Esophagus mucosa (tissue), 1 donor: ENCODE measurements at regions not wholly inside any gene's neighbourhood (a gene's known extent, or its start where the extent isn't known, plus 50 kb on each side); places are given as distances from the start of the nearest gene placed in this dataset.

Experiments used
- ATAC-seq: fragments of 200-7000 bp; cut with Tn5 transposase; one replicate; pipeline ENCODE4 v1.9.1; 2020
- donor health status: DM: yes; HTN: yes; CAD: no.

DNA sequence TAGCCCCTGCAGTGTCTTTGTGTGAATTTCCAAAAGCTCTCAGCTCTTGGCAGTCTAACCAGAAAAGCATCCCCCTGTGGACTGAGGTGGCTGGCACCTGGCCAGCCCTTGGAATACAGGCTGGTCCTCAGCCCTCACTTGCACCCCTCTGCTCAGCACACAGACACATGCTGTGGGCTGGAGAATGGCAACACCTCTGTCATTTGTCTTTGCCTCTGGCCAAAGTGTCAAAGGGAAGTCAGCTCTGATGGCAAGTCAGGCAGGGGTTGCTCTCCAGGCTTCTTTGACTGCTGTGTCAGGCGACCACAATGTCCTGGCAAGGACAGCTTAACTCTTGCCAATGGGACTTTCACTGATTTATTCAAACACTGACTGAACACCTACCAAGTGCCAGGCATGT lies 724.8 kb downstream of the INHBA start:
- ATAC-seq: no peak

DNA sequence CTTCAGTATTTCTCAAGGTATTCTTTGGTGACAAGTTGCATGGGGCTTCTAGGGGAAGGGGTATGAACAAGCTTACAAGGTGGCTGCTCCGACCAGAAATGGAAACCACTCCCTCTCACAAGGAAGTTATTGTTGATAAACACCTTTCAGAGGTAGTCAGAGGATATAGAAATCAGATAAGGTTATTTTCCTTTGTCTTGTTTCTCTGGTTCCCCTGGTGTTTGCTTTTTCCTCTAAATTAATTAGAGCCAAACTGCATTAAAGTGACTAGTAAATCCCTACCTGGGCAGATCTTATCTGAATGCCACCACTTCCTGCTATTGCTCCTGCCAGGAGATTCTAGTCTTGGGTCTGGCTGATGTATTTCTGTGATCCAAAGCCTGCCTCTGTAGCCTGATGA lies 725.4 kb downstream of the INHBA start:
- no peak for ATAC-seq

DNA sequence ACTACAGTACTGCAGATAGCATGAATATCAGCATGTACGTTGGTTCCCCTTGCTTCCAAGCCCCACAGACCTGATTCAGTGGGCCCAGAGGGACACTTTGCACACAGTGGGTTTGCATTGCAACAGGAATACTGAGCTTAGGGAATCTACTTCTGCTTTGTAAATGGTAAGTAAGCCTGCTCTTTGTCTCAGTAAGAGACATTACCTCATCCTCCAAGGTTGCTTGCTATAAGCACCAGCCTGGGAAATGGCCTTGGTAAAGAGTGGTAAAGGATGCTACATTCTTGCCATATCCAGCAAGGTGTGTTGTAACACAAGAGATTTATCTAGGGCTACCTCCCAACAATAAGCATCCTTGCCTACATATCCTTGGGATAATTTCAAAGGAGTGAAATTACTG lies 730.5 kb downstream of the INHBA start:
- ATAC-seq: no peak

DNA sequence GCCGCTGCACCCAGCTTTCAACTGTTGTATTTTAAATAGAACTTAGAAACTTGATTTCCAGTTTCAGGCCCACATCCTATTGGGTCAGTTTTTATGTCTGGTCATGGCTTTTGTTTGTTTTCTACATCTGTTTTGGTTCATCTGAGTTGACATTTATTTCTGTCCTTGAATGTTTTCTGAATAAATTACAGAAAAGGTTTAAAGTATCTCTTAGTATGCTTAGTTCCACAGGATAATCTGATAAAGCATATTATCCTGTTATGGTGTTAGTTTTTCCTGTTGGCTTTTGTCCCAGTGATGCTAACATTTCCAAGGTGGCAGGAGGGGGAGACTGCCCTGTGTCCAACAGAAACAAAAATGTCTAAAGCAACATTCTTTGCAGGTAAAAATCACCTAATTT lies 733.2 kb downstream of the INHBA start:
- no peak for ATAC-seq

DNA sequence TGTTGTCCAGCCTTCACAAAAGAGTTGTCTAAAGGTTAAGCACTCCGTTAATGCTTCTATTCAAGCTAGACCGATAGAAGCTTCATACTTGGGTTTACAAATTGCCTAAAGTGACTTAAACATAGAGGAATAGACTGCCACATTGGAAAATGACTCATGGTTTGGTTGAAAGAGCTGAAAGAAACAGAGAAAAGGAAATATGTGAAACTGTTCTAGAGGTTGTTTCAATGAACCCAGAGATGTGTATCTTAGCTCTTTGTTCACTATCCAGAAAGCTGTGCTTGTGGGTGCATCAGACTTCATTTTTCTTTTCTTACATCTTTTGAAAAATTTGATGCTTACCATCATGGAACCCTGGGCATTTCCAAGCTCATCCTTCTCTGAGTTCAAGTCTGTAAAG lies 736.2 kb downstream of the INHBA start:
- no peak for ATAC-seq

DNA sequence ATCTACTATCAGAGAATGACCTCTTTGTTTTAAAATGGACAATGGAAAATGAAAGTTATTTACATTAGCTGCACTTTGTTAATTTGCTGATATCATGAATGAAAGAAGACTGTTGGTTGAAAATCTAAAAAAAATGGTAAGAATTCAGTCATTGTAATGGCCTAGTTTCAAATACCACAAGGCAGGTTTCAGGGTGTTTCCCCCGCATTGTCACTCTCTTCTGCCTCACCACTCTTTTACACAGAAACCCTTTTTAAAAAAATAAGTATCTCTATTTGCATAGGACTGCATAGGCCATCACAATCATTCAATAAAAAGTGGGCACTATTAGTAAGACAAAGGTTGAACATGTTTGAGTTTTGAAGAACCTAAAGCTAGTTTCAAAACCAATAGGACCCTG lies 737.1 kb downstream of the INHBA start:
- ATAC-seq: no peak

DNA sequence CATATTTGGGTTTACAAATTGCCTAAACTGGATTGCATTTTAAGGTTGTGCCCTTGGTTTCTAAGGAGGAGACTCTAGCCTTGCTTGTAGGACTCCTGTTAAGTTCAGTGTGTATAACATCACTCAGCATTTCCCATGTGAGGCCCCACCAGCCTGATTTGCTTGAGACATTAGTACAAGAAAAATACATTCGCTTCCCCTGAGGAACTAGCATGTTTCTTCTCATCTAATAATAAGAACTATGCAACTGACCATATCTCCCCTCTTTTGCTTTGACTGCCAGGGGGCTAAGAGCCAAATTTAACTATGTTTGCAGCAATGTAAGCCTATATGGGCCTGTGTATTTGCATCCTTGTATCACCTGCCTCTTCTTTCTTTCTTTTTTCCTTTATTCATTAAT lies 737.9 kb downstream of the INHBA start:
- ATAC-seq: no peak

DNA sequence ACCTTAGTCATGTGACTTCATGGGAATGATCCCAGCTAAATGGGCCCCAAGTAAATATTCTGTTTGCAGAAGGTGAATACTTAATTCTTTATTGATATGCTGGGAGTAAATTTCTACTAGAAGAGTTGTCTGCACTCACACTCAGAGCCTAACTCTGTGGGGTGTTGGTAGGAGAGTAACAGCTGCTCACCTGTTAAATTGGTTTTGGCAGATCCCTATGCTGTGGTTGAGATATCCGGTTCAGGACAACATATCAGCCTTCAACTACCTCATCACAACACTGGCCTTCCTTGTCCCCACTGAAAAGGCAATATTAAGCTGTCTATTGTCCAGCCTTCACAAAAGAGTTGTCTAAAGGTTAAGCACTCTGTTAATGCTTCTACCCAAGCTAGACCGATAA lies 738.3 kb downstream of the INHBA start:
- no peak for ATAC-seq

DNA sequence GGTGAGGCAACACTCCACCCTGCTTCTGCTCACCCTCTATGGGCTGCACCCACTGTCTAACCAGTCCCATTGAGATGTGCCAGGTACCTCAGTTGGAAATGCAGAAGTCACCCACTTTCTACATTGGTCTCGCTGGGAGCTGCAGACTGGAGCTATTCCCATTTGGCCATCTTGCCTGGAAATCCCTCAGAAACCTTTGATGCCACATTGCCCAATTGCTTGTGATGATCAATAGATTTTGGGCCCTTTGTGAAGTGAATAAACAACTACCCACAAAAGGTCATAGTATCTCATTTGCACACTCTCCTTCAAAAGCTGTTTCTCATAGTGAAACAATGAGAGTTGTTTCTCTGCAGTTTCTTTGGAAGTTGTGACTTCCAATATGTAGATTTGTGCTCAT lies 742.9 kb downstream of the INHBA start:
- no peak for ATAC-seq

DNA sequence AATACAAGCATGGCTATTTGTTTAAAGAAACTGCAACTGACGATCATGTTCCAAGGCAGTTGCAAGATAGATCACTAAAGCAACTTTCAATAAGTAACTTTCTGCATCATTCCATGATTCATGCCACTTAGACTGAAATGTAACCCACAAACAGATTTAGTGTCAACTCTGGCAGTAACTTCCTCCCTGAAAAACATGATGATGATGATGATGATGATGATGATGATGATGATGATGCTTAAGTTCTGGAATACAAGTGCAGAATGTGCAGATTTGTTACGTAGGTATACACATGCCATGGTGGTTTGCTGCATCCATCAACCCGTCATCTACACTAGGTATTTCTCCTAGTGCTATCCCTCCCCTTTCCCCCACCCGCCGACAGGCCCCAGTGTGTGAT lies 754.7 kb downstream of the INHBA start:
- ATAC-seq: no peak

DNA sequence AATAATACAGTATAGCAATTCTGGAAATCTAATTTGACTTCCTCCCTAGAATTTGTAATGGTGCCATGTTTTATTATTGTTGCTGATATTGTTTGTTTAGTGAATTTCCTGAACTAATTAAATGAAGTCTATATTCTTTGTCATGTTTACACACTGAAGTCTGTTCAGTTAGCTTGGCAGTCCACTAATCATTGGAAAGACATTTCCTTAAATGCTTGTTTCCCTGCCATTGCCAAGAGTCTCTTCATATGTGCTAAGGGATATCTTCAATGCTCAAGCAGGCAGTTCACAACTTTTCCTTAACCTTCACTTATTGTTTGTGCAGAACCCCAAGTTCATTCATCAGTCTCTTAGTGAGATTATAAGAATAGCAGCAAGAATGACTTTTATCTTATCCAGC lies 755.3 kb downstream of the INHBA start:
- ATAC-seq: no peak

DNA sequence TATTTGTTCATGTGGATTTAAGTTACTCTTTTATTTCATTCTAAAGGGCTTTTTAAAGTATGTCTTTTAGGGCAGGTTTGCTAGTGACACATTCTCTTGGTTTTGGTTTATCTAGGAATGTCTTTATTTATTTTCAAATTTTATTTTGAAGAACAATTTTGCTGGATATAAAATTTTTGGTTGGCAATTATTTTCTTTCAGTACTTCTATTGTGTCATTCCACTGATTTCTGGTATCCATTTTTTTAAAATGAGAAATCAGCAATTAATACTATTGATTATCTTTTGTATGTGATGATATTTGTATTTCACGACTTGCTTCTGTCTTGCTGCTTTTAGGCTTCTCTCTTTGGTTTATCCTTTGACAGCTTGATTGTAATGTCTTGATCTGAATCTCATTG lies 756.3 kb downstream of the INHBA start:
- no peak for ATAC-seq

DNA sequence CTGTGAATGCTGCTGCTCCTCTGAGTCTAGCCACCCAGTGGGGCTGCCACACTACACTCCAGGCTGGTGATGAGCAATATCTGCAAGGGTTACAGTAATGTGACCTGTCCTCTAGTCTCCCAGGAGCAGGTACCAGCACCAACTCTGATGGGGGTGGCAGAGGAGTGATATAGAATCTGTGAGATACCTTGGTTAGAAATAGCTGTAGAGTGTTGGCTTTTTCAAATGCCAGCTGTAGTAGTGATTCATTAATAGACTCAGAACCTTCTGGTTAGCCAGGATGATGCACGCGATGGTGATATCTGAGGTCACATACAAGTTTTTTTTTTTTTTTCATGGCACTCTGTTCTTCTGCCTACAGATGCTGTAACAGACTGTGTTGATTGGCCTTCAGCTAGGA lies 757.1 kb downstream of the INHBA start:
- ATAC-seq: no peak

DNA sequence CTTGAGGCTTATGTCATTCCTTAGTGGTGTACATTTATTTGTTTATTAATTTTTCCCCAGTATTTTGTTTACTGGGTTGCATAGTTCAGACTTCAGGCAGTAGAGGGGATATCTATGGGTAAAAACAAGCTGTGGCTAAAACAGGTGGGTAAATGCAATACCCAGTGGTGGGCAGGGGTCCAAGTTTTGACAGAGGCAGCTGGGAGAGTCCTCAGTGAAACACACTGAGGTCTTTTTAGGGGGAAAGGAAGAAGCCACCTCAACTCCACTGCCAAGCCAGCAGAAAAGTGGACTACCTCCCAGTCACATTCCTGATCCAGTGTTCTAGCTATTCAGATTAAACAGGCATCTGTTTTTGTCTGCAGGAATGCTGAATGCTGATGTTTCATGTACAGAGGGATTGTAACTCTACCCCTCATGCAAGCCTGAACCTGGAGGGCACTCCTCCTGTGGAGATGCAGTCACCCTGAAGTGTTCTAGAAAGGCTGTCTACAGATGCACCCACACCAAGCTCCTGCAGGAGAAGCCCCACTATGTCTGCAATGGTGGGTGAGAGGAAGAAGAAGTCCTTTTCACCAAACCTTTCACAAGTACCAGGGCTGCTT lies 757.8 kb downstream of the INHBA start:
- no peak for ATAC-seq

DNA sequence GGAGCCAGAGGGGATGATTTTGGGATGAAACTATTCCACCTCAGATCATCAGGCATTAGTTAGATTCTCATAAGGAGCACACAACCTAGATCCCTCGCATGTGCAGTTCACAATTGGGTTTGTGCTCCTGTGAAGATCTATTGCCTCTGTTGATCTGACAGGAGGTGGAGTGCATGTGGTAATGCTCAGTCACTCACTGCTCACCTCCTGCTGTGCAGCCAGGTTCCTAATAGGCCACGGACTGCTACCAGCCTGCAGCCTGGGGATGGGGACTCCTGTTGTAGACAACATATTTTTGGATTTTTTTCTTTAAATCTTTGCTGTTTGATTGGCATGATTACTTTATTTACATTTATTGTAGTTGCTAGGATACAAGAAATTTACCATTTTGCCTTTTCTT lies 765.0 kb downstream of the INHBA start:
- ATAC-seq: no peak

DNA sequence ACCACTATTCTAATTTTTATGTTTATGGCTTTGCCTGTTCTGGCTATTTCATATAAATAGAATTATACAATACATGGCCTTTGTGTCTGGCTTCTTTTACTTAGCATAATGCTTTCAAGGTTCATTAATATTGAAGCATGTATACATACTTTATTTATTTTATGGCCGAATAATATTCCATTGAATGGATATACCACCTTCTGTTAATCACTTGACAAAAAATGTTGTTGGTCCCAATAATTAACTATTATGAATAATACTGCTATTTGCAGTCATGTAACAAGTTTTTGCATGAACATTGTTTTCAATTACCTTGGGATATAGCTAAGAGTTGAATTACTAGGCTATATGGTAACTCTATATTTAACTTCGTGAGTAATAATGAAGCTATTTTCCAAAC lies 767.5 kb downstream of the INHBA start:
- no peak for ATAC-seq

DNA sequence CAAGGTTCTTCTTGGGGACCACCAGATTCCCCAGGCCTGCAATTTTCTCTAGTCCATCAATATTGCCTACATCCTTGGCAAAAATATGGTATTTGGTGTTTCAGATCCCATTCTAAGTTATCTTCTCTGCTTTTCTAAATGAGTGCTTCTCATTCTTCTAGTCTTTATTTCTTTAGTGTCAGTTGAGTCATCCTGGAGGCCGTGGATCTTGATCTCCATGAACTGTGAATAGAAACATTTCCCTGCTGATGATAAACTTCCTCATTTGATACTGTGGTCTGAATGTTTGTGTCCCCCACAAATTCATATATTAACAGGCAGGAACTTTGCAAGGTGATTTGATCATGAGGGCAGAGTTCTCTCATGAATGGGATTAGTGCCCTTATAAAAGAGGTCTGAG lies 779.3 kb downstream of the INHBA start:
- ATAC-seq: no peak

DNA sequence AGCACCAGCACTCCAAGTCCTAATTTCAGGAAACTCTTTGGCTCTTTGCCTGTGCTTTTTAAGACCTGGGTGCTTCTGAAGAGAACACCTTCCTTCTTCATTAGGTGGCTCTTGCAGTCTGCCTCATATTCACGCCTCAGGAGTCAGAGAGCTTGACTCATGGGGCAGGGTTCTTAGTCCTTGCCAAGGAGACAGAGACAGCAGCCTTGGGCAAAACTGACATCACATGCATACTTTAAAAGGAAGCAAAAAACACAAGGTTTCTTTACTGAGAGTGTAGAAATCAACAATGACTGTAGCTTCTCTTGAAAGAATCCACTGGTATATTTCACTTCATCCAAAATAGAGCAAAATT lies 780.6 kb downstream of the INHBA start:
- ATAC-seq: peak; percentile 99

DNA sequence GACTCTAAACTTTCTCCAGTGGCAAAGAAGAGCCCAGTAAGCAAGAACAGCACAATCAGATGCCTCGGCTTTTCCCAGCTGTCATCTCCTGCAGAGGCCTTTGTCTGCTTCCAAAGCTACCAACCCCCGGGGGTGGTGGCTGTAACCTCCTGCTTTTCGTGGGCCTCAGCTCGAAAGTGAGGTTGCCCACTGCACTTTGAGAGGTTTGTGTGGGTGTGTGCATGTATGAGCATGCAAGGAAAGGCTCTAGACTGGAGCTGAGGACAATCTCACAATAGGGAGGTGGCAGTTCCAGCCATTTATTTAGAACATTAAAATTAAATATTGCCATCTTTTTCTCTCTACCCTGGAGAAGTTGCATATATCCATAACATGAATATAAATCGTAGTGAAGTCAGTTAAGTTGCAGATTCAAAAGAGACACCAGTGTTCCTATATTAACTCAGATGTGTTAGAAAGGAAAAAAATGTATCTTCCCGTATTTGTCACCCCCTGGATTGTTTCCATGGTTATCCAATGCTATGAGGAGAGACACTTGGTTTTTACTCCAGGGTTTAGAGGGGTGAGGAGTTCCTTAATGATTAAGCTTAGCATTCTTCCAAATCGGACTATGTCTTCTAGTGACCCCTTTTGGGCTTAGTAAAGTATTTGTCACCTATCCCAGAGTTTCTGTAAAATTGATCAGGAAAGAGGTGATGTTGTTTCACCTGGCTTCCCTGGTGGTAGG lies 781.1 kb downstream of the INHBA start:
- ATAC-seq: no peak

DNA sequence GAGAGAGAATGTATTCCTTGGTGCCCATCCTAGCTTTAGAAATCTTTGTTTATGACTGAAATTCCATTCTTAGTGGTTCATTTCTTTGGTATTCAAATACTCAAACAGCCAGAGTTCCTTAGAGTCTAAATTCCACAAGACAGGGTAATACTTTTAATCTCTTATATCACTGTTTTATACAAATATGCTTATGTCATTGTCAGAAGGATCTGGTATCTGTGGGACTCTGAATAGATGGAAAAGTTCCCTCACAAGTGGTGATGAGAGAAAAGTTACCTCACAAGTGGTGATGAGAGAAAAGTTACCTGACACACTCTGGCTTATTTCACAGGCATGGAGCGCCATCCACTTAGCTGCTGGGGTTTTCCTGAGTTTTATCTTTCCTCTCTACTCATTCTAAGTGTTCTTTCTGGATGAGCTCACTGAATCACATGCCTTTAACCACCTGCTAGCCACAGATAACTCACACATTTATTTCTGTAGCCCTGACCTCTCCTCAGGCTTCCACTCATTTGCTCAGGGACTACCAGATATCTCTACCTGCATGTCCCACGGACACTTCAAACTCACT lies 784.0 kb downstream of the SUGCT start:
- no peak for ATAC-seq

DNA sequence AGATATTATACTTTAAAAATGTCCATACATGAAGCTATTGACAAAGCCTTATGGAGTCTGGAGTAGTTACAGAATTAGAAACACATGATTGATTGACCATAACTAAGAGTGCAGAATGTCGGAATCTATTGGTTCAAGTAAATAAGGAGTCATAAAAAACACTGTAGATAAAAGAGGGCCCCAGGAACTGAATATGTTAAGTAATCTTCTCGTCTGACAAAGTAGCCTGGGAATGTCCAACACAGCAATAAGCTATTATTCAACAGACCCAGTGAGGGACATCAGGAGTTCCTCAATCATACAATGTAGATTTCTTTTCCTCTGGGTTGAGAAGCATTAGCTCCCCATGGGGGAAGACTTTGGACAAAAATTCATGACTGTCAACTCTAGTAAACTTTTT lies 782.0 kb downstream of the SUGCT start:
- ATAC-seq: no peak

DNA sequence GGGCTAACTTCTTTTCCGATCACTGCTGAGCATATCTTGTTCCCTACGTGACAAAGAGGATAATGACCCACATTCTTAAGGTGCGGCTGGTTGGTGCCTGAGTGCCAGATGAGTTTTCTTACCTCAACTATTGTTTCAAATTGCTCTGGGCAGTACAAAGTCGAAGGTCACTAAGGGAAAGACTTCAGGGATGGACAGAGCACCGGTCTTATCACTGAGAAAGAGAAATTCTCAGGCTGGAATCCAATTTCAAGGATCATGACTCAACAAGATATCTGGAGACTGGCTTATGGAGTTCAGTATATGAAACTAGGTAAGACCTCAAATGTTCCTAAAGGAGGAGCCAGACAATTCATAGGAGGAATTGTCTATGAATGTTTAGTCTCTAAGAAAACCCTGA lies 780.3 kb downstream of the SUGCT start:
- ATAC-seq: no peak
